ENCODE measurements at regions not wholly inside any gene's neighbourhood (a gene's known extent, or its start where the extent isn't known, plus 50 kb on each side); places are given as distances from the start of the nearest gene placed in this dataset.
"Not testable (repeated sequence)": the region's sequence is repeated elsewhere in the genome, so short reads cannot be mapped to it uniquely, and the experiment has no call there.

DNA sequence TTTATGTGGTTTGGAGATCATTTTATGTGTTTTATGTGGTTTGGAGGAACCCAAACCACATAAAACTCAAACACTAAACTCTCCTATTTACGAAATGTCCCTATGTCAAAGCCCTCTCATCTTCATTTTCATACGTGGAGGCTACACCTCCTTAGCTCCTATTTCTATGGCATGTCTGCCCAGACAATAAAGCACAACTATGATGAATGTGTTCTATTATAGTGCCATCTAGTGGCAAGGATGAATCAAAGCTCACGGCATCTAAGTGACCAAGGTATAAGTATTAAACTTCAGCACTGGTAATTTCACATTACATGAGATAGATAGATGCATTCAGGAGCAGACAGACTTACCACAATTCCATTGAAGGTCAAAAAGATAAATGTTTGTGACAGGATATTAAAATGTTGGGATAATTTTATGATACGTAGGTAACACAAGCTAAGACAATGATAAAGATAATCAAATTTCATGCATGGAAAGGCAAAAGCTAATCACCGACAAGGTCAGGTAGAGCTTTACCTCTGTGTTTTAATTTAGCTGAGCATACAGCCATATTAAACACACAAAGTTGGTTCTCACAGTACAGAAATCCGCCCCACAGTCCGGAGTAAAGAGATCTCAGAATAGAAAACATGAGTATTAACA lies 130.6 kb upstream of the FHIT start:
- FAIRE-seq = peak; percentile 79

DNA sequence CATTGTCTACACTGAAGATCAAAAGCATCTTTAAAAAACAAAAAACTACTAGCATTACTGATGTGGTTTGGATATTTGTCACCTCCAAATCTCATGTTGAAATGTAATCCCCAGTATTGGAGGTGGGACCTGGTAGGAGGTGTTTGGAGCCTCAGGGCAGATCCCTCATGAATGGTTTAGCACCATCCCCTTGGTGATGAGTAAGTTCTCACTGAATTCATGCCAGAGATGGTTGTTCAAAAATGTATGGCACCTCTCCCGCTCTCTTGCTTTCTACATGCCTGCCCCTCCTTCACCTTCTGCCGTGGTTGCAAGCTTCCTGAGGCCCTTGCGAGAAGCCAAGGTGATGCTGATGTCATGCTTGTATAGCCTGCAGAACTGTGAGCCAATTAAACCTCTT lies 136.6 kb upstream of the FHIT start:
- FAIRE-seq = no peak

DNA sequence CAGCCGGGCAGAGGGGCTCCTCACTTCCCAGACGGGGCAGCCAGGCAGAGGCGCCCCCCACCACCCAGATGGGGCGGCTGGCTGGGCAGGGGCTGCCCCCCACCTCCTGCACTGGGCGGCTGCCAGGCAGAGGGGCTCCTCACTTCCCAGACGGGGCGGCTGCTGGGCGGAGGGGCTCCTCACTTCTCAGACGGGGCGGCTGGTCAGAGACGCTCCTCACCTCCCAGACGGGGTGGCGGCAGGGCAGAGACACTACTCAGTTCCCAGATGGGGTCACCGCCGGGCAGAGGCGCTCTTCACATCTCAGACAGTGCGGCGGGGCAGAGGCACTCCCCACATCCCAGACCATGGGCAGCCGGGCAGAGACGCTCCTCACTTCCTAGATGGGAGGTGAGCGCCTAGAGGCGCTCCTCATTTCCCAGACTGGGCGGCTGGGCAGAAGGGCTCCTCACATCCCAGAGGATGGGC lies 142.3 kb upstream of the FHIT start:
- FAIRE-seq = not testable (repeated sequence)

DNA sequence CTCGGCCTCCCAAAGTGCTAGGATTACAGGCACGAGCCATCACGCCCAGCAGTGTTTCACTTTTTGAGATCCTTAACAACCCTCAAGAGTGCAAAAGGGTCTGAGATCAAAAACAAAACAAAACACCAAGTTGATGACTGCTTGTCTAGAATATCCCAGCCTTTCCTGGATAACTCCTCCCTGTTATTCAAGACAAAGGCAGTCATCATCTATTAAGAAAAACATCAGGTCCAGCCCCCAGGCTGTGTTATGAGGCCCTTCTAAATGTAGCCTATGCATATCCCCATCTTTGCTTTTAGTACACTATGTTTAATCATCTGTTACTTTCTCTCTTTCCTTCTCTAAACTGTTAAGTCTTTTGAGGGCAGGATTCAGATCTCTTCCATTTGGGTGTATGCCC lies 150.1 kb upstream of the FHIT start:
- FAIRE-seq = no peak

DNA sequence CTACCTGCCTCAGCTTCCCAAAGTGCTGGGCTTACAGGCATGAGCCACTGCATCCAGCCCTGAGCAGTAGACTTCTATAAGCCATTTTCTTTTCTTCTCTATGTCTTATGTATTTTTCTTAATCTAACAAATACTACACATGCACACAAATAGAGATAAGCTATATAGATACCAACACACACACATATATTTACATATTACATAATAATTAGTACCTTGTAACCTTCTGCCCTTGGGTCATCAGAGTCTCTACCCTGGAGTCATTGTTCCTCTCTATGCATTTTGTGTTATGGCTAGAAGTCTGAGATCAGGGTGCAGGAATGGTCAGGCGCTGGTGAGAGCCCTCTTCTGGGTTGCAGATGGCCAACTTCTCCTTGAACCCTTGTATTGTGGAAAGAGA lies 154.0 kb upstream of the PTPRG start:
- FAIRE-seq = no peak

DNA sequence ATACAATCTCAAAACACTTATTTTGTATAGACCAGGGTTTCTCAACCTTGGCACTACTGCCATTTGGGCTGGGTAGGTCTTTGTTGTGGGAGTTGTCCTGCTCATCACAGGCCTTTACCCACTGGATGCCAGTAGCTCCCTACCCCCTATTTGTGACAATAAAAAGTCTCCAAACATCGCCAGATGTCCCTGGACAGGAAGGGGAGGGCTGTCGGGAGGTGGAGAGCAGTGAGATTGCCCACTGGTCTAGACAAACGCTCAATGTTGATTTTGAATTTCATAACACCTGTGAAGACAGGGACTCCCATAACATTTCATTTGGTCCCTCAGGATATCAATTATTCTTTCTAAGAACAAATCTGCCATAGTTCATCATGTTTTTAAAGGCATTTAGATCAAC lies 151.7 kb upstream of the PTPRG start:
- no peak for FAIRE-seq

DNA sequence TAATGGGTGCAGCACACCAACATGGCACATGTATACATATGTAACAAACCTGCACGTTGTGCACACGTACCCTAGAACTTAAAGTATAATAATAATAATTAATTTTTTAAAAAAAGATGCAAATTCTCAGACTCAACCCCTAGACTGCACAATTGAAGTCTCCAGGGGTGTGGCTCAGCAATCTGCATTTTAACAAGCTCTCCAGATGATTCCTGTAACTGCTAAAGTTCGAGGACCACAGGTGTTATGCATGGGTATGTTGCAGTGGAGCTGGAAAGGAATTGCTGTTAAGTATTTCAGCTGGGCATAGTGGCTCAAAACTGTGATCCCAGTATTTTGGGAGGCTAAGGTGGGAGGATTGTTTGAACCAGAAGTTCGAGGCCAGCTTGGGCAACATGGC lies 151.0 kb upstream of the PTPRG start:
- FAIRE-seq = not testable (repeated sequence)

DNA sequence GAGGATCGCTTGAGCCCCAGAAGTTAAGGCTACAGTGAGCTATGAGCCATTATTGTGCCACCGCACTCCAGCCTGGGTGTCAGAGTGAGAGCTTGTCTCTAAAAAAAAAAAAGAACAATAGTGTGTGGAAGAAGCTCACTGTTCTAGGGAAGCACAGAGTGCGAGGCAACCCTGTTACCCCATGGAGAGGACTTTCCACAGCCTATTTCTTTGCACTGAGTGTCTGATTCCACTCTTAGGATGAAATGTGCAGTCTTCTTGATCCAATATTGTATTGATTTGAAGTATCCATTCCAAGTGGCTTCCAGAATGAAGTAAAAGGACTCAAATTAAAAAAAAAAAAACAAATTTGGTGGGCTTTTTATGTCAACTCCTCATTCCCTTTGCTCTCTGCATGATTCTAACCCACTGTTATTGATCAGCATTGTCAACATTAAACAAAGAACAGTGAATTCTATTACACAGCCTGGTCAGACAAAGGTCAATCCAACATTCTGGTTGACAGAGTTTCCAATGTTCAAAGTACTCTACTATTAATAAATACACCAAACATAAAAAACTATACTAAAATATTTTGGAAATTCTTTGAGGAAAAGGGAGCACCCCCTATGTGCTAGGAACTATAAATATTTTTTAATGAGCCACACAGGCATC lies 150.2 kb upstream of the PTPRG start:
- FAIRE-seq = no peak

DNA sequence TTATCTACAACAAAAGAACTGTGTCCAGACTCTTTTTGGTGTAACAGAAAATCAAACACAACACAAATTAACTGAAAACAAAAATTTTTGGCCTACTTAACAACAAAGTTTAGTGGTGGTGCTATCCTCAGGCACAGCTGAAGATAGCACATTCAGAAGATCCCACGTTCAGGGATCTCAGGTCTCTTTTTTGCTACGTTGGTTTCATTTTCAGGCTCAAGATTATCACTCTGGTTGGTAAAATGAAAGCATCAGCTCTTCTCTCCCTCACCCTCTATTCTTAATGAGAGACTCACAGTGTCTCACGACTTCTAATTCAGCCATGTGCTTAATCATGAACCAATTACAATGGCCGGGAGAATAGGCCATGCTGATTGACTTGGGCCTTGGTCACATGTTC lies 146.9 kb upstream of the PTPRG start:
- FAIRE-seq = no peak

DNA sequence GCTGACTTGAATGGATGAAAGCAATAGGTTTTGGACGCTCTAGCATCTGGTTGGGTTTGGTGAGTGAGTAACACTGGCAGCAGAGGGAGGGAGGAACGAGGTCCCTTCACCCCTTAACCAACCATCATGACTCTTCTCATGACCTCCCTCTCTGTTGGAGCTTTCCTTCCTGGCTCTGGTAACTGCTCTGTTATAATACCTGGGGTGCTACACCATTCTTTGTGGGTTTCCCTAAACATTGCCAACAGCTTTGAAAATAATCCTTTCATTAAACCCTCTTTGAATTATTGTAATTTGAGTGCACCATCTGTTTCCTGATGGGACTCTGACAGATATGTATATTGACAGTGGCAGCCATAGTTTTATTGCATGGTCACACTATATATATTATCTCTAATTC lies 146.2 kb upstream of the PTPRG start:
- no peak for FAIRE-seq

DNA sequence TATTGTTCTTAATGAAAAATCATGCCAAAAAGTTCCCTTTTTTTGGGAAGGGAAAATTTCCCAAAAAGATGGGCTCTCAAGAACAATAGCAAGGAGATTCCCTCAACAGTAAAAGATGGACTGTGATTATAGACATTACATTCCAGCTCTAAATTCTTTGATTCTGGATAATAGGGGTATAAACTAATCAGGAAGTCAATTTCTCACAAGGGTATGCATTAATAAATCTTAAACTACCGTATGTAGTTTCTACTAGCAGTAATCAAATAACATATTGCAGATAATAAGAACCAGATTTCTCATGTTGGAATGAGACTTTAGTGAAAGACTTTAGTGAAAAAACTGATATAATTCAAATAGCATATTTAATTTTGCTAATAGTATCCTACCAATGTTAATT lies 144.8 kb upstream of the PTPRG start:
- FAIRE-seq = no peak

DNA sequence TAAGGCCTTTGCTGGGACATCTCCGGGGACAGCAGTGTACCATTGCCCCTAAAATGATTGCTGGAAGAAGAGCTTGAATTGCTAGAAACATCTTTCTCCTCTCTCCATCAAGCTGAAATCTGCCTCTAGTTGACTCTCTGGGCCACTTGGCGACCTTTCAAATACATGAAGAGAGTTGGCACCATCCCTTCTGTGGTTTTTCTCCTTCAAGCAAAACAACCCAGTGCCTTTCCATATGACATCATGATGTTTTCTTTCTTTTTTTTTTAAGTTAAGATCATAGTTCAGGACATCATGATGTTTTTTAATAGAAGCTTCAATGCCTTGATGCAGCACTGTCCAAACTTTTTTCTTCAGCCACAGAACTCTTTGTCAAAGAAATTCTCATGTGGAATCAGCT lies 144.0 kb upstream of the PTPRG start:
- FAIRE-seq = no peak

DNA sequence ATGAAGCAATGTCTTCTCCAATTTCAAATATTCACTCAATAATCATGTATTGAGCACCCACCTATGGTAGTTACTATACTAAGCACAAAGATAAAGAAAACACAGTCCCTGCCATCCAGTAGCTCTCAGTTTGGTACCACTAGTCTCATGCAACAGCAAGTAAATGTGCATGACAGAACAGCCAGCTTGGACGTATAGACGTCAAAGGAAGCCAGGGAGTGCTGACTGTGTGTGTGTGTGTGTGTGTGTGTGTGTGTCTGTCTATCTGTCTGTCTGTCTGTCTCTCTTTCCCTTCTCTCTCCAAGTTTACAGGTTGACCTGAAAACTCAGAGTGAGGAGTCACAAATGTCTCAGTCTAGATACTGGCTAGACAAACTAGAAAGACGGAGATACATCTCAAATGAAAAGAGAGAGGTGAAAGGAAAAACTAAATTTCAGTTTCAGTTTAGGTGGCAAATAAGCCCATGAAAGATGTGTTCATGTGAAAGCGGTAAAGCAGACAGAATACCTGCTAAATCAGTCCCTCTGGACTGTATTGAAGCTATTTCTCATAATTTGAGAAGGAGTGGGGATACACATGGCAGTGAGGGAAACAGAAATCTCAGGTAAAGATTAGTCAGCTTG lies 141.1 kb upstream of the PTPRG start:
- no peak for FAIRE-seq

DNA sequence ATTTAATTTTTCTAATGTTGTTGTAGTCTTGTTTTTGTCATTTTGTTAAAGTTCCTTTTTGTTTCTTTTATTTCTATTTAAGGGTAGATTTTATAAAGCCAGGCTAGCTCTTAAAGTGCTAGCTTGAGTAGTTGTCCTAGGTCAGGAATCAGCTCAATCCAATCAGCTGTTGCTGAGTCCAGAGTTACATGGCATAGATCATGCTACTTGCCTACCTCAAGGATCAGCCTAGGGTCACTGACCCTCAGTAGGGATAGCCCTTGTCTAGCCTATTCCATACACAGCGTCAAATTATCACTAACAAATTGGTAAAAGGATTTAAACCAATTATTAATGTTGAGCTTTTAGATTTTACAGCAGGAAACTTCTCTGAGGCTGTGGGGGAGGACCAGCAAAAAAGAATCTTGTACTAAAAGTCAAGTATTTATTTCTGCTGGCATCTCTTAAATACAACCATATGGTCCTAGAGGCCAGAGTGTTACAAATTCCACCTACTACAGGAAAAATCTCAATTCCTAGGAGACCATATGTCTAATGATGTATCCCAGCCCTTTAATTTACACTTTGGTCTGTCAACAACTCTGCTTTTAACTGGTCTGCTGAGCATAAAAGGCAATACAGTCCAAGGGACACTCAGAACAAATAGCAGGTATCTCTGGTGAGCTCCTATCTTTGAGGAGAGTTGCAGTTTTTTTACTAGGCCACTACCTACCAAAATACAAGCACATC lies 138.3 kb upstream of the PTPRG start:
- FAIRE-seq = no peak

DNA sequence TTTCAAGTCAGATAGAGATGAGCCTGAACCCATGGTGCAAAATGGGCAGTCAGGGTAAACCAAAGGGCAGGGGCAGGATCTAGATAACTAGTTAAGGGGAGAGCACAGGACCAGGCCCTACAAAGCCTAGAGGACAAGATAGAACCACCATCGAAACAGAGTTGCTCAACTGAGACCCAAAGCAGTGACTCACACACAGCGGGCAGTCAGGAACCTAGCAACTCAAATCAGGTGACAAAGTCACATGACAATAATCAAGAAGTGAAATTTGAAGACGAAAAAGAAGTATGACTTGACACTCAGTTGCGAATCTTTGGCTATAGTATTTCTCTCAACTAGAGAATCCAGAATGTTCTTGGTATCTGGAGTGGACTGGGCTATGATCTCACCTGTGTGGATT lies 136.0 kb upstream of the PTPRG start:
- FAIRE-seq = no peak

DNA sequence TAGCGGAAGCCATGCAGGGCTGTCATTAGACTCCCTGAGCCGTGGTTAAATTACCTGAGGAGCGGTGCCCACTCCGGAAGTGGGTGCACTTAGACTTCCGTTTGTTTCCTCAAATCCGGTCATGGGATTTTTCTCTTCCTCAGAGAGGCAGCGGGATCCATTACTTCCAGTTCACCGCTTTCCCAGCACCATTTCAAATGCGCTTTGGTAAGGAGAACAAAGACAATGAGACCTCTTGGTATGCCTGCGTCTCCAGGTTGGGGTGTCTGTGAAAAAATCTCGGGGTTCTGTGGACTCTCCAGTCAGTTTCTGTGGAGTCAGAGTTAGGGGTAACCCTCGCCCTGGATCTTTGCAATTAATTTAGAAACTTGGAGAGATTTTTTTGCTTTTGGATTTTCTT lies 132.3 kb upstream of the PTPRG start:
- no peak for FAIRE-seq

DNA sequence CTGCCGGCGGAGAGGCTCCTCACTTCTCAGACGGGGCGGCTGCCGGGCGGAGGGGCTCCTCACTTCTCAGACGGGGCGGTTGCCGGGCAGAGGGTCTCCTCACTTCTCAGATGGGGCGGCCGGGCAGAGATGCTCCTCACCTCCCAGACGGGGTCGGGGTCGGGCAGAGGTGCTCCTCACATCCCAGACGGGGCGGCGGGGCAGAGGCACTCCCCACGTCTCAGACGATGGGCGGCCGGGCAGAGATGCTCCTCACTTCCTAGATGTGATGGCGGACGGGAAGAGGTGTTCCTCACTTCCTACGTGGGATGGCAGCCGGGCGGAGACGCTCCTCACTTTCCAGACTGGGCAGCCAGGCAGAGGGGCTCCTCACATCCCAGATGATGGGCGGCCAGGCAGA lies 126.5 kb upstream of the PTPRG start:
- not testable (repeated sequence) for FAIRE-seq

DNA sequence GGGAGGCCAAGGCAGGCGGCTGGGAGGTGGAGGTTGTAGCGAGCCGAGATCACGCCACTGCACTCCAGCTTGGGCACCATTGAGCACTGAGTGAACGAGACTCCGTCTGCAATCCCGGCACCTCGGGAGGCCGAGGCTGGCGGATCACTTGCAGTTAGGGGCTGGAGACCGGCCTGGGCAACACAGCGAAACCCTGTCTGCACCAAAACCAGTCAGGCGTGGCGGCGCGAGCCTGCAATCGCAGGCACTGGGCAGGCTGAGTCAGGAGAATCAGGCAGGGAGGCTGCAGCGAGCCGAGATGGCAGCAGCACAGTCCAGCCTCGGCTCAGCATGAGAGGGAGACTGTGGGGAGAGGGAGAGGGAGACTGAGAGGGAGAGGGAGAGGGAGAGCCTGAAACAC lies 126.0 kb upstream of the PTPRG start:
- FAIRE-seq = not testable (repeated sequence)

DNA sequence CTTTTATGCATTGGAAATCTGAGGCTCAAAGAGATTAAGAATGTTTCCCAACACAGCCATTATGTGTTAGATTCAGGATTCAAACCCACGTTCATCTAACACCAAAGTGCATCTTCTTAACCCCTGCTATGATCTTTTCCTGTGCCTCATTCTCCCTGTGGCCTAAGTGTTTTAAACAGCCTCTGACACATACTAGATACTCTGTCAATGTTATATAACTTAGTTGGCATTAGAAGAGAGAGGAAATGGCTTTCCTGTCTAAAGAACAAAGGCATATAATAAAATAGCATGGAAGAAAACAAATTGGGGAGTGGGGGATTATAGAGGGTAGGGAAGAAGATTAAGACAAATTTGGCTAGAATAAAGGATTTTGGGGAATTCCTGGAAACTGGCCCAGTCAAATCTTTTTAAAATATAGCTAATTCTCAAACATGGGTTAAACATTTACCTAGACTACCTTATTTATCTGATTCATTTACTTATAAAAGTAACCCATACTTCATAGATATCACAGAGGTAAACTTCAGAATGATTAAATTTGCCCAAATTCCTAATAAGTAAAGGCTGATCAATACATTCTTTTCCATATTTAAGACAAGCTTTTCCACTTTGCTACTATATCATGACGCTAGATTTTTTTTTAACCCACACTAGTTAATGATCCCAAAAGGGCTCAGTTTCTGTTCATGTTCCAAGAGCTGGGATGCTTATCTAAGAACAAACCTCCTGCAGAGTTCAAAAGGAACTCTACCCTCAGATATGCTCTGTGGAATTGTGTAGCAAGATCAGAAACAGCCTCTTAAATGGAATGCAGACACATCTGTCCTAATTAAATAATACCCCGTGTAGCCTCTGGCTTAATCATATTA lies 122.9 kb upstream of the PTPRG start:
- no peak for FAIRE-seq

DNA sequence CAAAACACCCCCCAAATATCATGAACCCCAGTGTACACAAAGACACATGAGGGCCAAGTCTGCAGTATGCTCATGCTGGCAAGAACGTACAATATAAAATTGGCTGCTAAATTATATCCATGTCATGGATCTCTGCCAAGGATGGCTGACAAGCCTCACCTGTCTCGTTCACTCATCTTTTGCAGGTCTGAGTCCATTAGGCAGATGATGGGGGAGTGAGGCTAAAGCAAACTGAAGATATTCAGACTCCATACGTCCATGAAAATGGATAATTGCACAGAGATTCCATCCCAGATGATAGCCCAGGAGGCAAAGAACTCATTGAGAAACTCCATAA lies 122.3 kb upstream of the PTPRG start:
- FAIRE-seq = no peak

DNA sequence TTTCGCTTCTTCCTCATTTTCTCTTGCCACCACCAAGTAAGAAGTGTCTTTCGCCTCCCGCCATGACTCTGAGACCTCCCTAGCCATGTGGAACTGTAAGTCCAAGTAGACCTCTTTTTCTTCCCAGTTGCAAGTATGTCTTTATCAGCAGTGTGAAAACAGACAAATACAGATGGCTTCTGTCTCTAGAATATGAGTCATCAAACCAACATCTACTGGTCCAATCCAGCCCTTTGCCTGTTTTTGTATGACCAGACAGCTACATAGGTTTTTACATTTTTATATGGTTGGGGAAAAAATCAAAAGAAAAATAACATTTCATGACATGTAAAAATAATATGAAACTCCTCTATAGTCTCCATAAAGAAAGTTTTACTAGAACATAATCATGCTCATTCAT lies 118.7 kb upstream of the PTPRG start:
- no peak for FAIRE-seq

DNA sequence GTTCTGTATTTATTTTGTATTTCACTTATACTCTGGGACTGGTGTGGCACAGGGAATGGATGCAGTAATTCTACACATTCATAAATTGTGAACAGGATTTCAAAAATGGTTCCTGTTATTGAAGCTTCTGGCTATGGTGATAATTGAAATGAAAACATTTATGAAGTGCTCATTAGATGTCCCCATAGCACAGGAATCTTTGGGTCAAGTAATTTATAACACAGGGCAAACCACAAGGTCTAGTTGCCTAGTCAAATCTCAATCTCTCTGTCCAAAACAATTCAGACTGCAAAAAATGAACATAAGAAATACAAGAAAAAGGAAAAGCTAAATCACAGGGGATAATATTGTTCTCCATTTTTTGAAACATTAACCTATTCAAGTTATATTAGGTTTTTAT lies 117.5 kb upstream of the PTPRG start:
- no peak for FAIRE-seq

DNA sequence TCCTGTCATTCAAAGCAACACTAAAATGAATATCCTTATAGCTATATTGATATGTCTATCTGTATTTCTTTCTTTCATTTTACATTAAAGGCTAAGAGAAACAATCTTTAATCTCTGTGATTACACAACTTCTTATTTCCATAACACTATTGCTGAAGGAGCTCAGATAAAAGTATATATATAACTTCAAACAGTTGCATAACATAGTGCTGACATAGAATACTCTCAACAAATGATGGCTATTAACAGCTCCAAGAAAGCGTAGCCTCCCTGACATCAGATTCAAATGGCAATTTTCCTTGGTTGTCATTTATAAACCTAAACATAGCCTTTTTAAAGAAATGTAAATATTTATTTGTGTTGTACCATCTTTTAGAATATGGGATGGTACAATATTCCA lies 116.6 kb upstream of the PTPRG start:
- FAIRE-seq = no peak
